Kidney epithelial cell (primary cell): ENCODE measurements at regions not wholly inside any gene's neighbourhood (a gene's known extent, or its start where the extent isn't known, plus 50 kb on each side); places are given as distances from the start of the nearest gene placed in this dataset.
A peak's percentile ranks its signal among the peaks of the same experiment; 100 is the strongest.

Source experiments
- DNase-seq: peaks from one replicate; pipeline ENCODE4 v3.0.0-alpha.2; 2010; ENCODE audit warnings: low read depth
- H3K27me3 ChIP-seq: 2 replicates; pipeline ENCODE4 v1.6.0; 2011; ENCODE audit warnings: low read length; ENCODE audit not compliant: control insufficient read depth, insufficient read depth
- H3K36me3 ChIP-seq: 2 replicates; pipeline ENCODE4 v1.5.1; 2011; ENCODE audit warnings: low read length; ENCODE audit not compliant: control insufficient read depth, insufficient read depth
- H3K4me3 ChIP-seq: 2 replicates; pipeline ENCODE4 v1.5.1; 2011; ENCODE audit warnings: low read depth, mild to moderate bottlenecking, control low read depth, low read length
- CTCF ChIP-seq: IDR thresholded peaks from 2 replicates; pipeline ENCODE4 v1.5.1; 2011; ENCODE audit warnings: mild to moderate bottlenecking, moderate library complexity, low read length, control low read depth, inconsistent platforms; ENCODE audit not compliant: insufficient read depth, poor library complexity, severe bottlenecking

- Histone ChIP-seq H3K36me3 (no peaks in the 10 kb centered on the region), H3K4me3 (peak overlapping the region; percentile 34), H3K27me3 (peaks cover 50% of the 10 kb centered on the region)
- no peak for DNase-seq
- TF ChIP-seq CTCF, result no peak
These were observed 128.2 kb downstream of the TMEM161B start for GRCh38 chr5:88140396-88140855.

- Histone ChIP-seq H3K36me3 (no peaks in the 10 kb centered on the region), H3K4me3 (no peak overlapping the region), H3K27me3 (no peaks in the 10 kb centered on the region)
- no peak for TF ChIP-seq CTCF
- no peak for DNase-seq
These were observed 138.3 kb downstream of the TMEM161B start for GRCh38 chr5:88130211-88130815.

GRCh38 chr5:88128813-88129212 lies 139.8 kb downstream of the TMEM161B start:
- DNase-seq, result no peak
- H3K4me3 ChIP-seq, result no peak overlapping the region
- H3K27me3 ChIP-seq, result no peaks in the 10 kb centered on the region
- H3K36me3 ChIP-seq, result no peaks in the 10 kb centered on the region
- no peak for TF ChIP-seq CTCF

- Histone ChIP-seq H3K27me3 (no peaks in the 10 kb centered on the region), H3K4me3 (no peak overlapping the region), H3K36me3 (no peaks in the 10 kb centered on the region)
- DNase-seq, result no peak
- no peak for TF ChIP-seq CTCF
These were observed 149.0 kb downstream of the TMEM161B start for GRCh38 chr5:88119535-88120125.

GRCh38 chr5:88118179-88118578 lies 150.5 kb downstream of the TMEM161B start:
- H3K4me3 ChIP-seq, result no peak overlapping the region
- no peak for DNase-seq
- TF ChIP-seq CTCF, result no peak
- no peaks in the 10 kb centered on the region for H3K36me3 ChIP-seq
- H3K27me3 ChIP-seq, result no peaks in the 10 kb centered on the region

- no peaks in the 10 kb centered on the region for H3K27me3 ChIP-seq
These were observed 151.1 kb downstream of the TMEM161B start for GRCh38 chr5:88117546-88117945.

More at GRCh38 chr5:88117546-88117945, 151.1 kb downstream of the TMEM161B start:
- Histone ChIP-seq H3K36me3 (no peaks in the 10 kb centered on the region), H3K4me3 (no peak overlapping the region)
- no peak for DNase-seq
- TF ChIP-seq CTCF, result no peak
